ENCODE measurements at regions not wholly inside any gene's neighbourhood (a gene's known extent, or its start where the extent isn't known, plus 50 kb on each side); places are given as distances from the start of the nearest gene placed in this dataset.

DNA sequence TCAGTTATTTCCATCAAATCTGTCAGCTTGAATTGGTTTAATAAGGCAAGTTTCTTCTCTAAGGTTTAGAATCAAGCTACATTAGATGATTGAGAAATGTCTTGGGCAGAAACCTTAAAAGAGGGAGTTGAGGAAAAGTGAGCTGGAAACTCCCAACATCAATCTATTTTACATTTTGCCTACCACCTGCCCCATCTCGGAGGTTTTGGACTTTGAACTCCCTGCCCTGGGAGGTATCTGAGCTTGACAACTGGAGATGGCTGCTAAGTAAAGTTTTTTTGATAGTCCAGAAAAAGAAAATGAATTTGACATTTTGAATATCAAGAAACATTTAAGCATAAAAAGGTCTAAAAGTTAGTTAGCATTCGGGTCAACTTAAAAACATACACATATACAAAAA is 234.2 kb downstream of the NFKBIZ start:
- no peak for DNase-seq (ENCODE audit: low read depth)

DNA sequence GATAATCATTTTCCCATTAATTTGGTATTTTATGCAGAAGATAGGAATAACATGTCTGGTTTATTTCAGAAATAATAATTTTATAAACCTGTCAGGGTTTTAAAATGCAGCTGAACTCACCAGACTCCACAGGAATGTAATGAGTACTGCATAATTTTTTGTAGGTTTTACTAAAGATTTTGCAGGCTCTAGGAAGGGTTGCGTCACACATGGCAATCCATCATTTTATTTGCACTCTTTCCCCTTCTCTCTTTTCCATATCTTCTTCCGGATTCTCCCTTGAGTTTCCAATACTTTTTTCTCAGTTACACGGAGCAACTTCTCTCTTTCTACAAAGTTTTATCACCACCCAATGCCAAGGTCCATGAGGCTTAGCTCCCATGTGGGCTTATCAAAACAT is 234.7 kb downstream of the NFKBIZ start:
- DNase-seq (ENCODE audit: low read depth) = no peak

- DNase-seq (ENCODE audit: low read depth) = no peak
Observed at GRCh38 chr3:102084704-102085103, 235.4 kb downstream of the NFKBIZ start.

GRCh38 chr3:102085431-102086176 is 236.3 kb downstream of the NFKBIZ start:
- DNase-seq (ENCODE audit: low read depth) = no peak

GRCh38 chr3:102087236-102087635 is 237.9 kb downstream of the NFKBIZ start:
- DNase-seq (ENCODE audit: low read depth) = no peak

DNA sequence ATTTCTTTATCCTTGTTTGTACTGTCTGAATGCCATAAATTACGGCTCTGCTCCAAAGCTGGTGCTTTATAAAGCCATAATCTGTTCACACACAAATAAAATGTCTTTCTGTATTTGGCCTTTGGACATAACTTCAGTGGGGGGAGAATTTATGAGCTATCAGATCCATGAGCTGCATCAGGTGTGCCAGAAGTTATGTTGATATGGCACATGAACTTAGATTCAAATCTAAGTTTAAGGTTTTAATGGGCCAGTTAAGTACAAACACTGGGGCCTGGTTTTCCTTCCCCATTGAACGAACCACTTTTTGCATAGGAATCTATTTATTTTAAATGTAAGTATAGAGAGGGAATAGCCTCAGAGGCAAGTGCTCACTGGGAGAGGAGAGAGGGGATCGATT is 239.9 kb downstream of the NFKBIZ start:
- no peak for DNase-seq (ENCODE audit: low read depth)

- DNase-seq (ENCODE audit: low read depth) = no peak
Observed at GRCh38 chr3:102089904-102090720, 240.8 kb downstream of the NFKBIZ start.

DNA sequence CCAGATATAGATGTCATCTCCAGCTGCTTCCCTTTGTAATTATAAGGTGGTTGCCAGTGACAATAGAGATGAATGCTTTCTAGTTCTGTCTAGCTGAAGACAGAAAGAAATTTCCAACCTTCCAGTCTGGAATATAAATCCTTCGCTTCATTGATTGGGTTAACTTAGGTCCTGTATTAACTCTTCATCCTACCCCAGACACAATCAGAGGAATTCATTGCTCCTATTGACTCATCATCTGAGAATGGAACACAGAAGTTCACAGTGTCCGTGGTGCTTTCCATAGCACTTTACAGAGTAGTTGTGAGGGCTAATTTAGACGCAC is 241.4 kb downstream of the NFKBIZ start:
- DNase-seq (ENCODE audit: low read depth) = no peak

DNA sequence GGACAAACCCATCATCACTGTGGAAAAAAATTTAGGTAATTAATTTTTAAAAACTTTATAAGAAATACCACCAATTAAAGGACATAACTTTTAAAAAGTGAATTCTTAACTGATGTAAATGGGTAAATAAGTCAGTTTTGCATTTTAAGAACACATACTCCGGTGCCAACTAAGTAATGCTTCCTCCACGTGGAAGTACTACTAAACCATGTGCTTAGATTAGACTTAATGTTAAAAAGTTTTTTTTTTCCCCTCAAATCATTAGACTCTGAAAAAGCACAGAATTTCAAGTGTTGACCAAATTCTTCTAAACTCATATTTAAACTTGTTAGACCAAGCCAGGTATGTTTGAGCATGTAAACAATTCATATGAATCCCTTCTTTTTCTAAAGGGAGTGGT is 242.0 kb downstream of the NFKBIZ start:
- no peak for DNase-seq (ENCODE audit: low read depth)

- no peak for DNase-seq (ENCODE audit: low read depth)
Observed at GRCh38 chr3:102092617-102093466, 243.5 kb downstream of the NFKBIZ start.

- no peak for DNase-seq (ENCODE audit: low read depth)
Observed at GRCh38 chr3:102094506-102094905, 245.2 kb downstream of the NFKBIZ start.

DNA sequence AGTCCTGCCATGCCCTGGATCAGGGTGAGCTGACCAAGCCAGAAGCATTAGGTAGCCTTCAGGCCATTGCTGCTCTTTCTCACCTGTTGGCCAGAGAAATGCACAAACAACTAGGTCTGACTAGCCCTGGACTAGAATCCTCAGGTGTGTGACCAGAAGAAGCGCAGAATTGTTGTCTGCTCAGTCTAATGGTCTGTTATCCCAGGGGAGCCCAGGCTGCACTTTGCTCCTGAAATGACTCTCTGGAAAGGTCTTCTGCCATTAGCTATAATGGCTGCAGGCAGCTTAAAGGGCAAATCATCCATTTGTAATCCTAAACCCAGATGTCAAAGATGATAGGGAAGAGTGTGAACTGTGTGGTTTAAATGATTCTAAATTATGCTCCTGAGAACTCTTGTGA is 246.1 kb downstream of the NFKBIZ start:
- DNase-seq (ENCODE audit: low read depth) = no peak

GRCh38 chr3:102096066-102096465 is 246.8 kb downstream of the NFKBIZ start:
- no peak for DNase-seq (ENCODE audit: low read depth)

DNA sequence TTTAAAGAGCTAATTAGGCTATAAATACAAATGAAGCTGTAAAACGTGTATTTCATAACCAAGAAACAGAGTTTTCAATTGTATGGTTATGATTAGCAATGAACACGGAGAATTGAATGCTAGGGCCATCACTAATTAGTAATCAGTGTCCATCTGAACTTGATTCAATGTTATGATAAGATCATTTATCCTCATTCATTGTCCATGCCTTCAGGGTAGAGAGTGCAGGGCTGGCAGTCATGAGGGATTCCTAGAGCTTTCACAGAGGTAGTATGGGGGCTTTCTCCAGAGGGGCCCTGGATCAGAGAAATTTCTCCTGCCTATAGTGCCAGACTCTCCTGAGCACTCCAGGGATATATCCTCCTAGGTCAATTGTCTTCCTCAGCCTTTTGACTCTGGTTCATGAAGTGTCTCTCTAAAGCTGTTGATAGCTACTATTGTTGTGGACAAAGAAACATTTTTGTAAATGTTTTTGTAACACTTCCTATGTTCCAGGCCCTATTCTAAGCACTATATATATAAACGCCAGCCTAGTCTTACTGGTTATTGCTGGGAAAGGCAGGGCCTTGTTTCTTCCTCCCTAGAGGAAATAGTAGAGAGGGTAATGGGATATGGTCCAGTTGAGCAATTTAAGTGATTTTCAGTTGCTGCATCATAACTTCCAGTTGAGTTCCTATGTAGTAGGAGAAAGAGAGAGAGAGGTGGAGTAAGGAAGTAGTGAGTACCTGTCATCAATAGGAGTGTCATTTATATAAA is 249.0 kb downstream of the NFKBIZ start:
- no peak for DNase-seq (ENCODE audit: low read depth)

DNA sequence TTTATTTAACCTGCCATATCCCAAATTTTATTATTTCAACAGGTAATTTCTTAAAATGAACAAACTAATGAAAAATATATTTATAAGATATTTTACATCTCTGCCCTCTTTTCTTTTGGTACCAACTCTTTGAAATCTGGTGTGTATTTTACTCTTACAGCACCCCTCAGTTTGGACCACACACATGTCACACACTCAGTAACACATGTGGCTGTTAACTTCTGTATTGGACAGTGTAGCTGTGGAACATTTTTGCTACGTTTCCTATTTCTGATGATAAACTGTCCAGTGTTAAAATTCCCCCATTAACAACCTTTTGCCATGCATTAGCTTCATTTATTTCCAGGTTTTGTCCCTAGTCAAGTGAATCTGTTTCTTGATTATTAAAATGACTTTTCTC is 250.6 kb downstream of the NFKBIZ start:
- DNase-seq (ENCODE audit: low read depth) = no peak

DNA sequence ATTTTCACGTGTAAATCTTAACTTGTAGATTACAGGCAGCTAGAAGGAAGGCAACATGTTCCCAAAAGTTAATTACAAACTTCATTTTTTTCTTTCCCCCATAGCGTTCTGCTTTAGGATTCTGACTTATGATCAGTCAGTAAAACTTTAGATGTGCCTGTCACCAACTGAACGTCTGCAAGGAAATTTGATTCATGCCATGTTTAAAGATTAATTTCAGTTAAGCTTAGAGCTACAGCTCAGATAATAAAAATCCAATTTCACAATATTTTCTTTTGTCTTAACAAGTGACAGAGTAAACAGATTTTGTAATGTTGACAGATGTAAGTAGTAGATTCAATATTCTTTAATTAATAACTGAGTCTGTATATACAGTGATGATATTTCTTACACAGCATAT is 253.1 kb downstream of the NFKBIZ start:
- no peak for DNase-seq (ENCODE audit: low read depth)

- no peak for DNase-seq (ENCODE audit: low read depth)
Observed at GRCh38 chr3:102104033-102104432, 254.7 kb downstream of the NFKBIZ start.

DNA sequence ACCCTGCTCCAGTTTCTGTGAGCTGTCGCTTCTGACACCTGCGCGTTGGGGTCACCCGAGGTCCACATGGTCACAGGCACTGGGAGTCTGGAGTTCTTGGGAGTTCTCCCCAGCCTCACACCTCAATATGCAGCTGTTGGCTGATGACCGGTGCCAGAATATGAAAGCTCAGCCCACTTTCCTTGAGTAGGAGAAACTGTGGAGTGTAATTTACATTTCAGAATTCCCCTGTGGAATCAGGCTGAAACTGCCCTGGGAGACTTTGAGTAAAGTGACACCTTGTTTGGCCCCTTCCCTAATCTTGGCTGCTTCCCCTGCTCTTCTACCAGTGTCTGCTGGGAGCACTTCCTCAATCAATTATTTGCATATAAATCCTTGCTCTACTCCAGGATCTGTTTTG is 255.9 kb downstream of the NFKBIZ start:
- no peak for DNase-seq (ENCODE audit: low read depth)

- DNase-seq (ENCODE audit: low read depth) = peak; percentile 2
Observed at GRCh38 chr3:102106416-102107097, 257.2 kb downstream of the NFKBIZ start.

DNA sequence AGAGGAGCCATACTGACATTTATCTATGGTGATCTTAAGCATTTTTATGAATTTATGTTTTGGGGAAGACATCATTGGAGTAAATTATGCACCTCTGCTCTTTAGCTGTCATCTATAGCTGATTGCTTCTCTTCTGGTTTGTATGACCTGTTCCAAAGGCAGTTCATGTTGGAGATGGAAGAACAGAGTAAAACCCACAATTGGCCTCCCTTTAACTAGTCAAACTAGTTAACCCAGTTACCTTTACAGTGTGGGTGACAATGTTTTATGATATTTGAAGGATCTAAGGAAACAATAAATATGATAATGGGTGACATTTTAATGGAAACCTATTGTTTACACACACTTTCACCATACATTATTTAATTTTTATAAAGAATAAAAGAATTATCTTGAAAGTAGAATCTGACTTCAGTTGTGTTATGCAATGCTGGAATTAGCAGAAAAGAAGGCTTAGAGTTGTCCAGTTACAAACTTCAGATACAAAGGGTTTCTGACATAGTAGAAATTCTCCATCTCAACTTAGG is 263.5 kb downstream of the NFKBIZ start:
- no peak for DNase-seq (ENCODE audit: low read depth)

DNA sequence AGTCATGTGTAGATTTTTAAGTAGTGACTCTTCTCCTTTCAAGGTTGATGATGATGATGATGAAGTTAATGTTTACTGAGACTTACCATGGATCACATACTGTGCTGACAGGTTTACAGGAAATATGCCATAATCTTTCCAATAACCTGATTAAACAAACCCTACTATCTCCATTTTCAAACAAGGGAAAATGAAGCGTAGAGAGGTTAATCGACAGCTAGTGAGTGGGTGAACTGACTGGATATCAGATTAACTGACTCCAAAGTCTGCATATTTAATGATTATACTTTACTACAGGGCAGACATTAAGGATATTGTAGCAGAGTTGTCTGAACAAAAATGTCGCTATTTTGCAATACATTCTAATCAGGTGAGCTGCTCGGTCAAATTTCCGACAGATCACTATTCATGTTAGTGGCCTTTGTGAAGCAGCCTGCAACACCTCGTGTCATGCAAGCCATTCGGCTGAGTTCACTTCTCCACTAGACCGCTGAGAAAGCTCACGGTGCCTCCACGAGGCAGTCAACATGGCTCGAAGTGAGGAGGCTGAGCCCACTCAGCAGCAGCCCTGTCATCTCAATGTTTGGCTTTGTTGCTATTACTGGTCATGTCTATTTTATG is 264.2 kb downstream of the NFKBIZ start:
- DNase-seq (ENCODE audit: low read depth) = no peak

Measured in stimulated activated CD8-positive, alpha-beta memory T cell treated with anti-CD3 and anti-CD28 coated beads, Interleukin-12 subunit alpha, Interleukin-12 subunit beta, amount 100 ng/mL, for 4 hours (primary cell).